Muscle of back (tissue), 3 donors: ENCODE measurements at regions not wholly inside any gene's neighbourhood (a gene's known extent, or its start where the extent isn't known, plus 50 kb on each side); places are given as distances from the start of the nearest gene placed in this dataset.

Experiments
- DNase-seq, 3 donors: peaks; one replicate each; pipeline versions ENCODE4 v3.0.0 to v3.0.0-alpha.2; 2013

GRCh38 chr14:84108746-84109457 lies 1421.0 kb upstream of the FLRT2 start:
- no peak for DNase-seq

- DNase-seq: no peak
Measured at GRCh38 chr14:84112589-84112988, 1417.4 kb upstream of the FLRT2 start.

DNA sequence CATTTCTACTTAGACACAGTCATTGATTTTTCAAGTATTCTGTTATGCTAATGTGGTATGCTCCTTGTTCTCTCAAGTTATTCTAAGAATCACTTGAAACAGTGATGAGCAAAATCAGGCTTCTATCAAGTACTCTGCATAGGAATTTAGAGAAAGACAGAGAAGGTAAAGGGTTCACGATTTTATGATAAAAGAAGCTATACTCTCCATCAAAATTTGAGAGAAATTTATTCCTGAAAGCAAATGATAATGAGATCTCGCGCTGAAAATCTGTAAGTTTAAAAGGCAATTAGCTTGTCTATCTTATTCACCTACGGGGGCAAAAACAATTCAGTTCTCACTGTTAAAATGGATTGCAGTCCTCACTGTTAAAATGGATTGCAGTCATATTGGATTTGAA lies 1404.3 kb upstream of the FLRT2 start:
- DNase-seq: no peak

DNA sequence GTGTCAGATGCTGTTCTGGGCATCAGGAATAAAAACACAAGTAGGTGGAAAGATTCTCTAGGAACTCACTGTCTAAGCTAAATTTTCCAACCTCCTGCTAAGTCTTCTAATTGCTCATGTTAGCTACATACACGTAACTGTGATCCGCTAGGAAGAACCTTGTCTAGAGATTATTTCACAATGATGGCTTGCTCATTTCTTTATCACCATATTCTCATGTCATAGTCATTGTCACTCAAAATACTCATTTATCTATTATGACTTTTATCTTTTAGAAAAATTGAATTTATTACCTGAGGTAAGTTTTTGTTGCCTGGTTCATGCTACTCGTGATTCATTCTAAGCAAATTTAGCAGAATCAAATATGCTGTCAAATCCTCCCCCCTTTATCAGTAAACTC lies 1402.4 kb upstream of the FLRT2 start:
- DNase-seq: no peak

DNA sequence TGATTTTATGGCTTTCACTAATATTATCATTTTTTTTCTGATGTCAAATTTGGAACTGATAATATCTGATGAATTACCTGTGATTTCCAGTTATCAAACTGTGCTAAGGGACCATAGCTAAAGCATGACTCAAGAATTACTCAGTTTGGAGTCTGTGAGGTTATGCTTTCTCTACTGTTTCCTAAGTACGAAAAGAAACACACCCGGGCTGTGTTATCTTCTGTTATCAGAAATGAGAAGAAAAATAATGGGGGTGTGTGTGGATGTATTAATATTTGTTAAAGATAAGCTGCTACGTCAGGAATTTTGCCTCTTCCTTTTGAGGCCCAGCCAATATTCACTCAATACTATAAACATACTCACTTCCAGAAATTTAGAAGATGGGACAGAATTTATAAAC lies 1401.9 kb upstream of the FLRT2 start:
- DNase-seq: no peak

DNA sequence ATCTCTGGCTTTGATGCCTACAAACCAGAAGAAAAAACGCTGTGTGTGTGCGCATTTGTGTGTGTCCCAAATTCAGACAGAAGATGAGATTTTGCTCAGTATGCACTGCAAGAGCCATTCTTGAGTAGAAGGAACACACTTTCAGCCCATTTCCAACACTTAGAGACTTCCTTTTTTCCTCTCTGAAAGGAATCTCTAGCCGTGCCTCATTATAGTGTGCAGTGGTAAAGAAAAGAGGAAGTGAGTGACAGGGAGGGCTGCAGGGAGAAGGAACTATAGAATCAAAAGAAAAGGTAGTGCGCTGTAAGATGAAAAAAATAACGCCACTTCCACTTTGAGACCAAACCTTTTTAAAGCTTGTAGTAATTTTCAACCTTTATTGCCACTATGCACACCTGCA lies 1400.9 kb upstream of the FLRT2 start:
- DNase-seq: peak in 1 of 3 donors; percentile 14

GRCh38 chr14:84129941-84130340 lies 1400.0 kb upstream of the FLRT2 start:
- DNase-seq: no peak

DNA sequence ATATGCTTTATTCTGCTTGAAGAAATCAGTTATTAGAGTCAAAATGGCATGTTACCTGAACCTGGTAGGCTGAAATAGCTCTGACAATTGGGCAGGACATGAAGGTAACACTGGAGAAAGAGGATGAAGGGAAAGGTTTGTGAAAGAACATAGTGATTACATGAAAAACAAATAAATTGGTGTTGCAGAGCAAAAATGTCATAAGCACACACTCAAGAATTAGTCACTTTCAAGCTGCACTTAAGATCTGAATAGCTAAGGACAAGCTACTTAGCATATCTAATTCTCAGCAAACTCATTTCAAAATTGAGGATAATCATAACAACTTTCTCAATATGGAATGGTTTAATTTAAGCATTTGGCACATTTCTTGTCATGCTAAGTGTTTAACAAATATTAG lies 1398.0 kb upstream of the FLRT2 start:
- no peak for DNase-seq

DNA sequence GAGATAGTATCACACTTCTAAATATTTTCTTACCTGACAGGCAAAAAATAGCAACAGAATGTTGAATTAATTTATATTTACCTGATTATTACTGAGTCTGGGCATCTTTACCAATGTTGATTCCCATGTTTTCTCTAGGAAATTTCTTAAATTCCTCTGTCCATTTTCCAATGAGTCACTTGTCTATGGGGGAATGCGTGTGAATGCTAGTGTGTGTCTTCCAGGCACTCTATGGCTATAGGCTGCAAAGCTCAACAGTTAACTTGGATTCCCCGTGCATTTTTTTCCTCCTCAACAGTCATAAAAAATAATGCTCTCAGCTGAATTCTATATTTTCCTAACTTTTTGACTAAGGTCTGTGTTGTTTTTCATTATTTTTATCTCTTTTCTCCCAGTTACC lies 1385.8 kb upstream of the FLRT2 start:
- DNase-seq: peak in 1 of 3 donors; percentile 19

GRCh38 chr14:84152452-84152851 lies 1377.5 kb upstream of the FLRT2 start:
- no peak for DNase-seq

- no peak for DNase-seq
Measured at GRCh38 chr14:84162633-84163032, 1367.3 kb upstream of the FLRT2 start.

DNA sequence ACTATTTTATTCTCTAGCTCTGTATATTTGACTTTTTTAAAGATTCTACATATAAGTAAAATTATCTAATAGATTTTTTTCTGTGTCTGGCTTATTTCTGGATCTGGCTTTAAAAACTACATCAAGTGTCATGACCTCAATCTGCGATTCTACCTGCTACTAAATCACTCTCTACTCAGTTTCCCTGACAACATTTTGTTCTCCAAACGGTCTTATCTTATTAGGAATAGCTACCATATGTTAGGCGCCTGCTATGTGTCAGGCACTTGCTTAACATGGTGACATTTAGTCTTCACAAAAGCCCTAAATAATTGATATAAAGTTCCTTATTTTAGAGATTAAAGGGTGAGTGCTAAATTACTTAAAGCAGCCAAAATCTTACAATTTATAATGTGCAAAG lies 1362.9 kb upstream of the FLRT2 start:
- no peak for DNase-seq

GRCh38 chr14:84180336-84180735 lies 1349.6 kb upstream of the FLRT2 start:
- DNase-seq: no peak

- no peak for DNase-seq
Measured at GRCh38 chr14:84181072-84181471, 1348.9 kb upstream of the FLRT2 start.

- DNase-seq: no peak
Measured at GRCh38 chr14:84195514-84195913, 1334.4 kb upstream of the FLRT2 start.

DNA sequence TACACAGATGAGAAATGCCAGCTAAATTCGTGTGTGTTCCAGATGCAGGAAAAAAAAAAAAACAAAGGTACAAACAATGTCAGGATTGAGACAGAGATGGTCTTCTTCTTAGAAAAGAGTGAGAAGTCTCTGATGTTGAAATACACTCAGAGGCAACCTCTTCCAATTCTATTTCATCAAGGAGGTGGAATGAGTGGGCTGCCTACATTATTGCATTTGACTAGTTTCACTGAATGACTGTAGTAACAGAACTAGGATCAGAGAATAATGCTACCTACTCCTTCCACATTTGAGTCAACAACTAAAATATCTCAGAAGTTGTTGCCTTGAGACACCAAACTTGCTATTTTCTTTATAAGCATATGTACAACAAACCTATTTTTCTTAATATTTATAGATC lies 1332.2 kb upstream of the FLRT2 start:
- no peak for DNase-seq

GRCh38 chr14:84202486-84202885 lies 1327.5 kb upstream of the FLRT2 start:
- no peak for DNase-seq

GRCh38 chr14:84203896-84204295 lies 1326.0 kb upstream of the FLRT2 start:
- DNase-seq: no peak

DNA sequence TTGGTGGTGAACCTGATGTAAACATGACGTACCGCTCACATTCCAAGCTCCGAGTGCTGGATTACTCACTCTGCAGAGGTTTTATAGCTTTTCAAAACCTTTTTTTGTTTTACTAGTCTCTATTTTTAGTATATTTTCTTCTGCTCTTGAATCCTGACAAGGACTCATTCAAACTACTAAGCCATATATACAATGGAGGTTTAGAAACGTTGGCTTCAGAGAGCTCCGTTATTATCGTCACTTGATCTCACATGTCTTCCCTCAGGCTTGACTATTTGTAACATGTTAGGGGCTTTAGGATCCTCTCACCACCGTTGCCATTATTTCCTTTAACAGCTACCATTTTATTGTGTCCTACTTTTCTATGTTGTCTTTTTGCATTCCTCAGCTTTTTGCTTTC lies 1321.5 kb upstream of the FLRT2 start:
- no peak for DNase-seq

DNA sequence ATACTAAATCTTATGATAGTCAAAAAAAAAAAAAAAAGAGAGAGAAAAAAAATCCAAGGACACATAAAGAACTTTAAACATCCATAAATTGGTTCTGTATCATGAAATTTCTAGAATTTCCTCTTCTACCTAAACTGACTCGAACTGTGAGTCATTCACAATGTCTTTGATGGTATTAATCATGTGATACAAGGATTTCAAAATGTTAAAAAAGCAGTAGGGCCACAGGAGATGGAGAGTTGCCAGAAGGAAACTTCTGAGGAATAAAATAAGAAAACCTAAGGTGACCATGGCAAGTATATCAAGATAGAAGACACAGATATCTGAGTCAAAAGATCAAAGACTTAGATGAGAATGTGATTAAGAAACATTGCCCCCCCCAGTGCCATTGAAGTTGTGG lies 1320.9 kb upstream of the FLRT2 start:
- DNase-seq: no peak

- no peak for DNase-seq
Measured at GRCh38 chr14:84217066-84217465, 1312.9 kb upstream of the FLRT2 start.

GRCh38 chr14:84225268-84225667 lies 1304.7 kb upstream of the FLRT2 start:
- DNase-seq: peak; percentile 43 to 69 (median 50)

DNA sequence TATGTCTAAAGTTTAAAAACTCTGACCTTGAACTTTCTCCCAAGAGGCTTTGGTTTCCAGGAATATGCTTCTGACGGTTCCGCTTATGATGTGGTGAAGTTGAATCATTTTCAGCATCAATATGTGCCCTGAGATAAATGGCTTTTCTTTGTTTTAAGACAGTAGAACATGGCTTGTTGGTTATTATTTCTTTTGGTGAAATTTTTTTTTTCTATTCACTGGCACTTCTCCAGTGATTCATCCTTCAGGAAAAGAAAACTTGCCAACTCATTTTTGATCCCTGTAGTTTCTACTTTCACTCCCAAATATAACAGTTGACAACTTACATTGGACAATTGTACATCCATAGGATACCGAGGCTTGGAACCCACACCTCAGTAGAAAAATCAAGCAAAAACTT lies 1301.2 kb upstream of the FLRT2 start:
- DNase-seq: no peak

DNA sequence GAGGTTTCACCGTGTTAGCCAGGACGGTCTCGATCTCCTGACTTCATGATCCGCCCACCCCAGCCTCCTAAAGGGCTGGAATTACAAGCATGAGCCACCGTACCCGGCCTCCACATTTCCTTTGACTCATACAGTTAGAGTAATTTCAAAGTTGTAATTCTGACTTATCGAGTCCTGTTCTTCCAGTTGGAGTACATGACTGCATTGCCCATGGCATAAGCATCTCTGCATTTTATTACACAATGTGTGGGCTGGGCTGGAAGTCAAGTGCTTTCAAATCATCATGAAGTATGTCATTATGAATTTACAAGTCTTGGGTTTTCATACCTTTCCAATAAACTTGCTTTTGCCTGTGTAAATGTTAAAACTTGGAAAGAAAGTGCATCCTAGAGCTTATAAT lies 1295.7 kb upstream of the FLRT2 start:
- DNase-seq: no peak

GRCh38 chr14:84236290-84236689 lies 1293.7 kb upstream of the FLRT2 start:
- DNase-seq: no peak
